ENCODE measurements at regions not wholly inside any gene's neighbourhood (a gene's known extent, or its start where the extent isn't known, plus 50 kb on each side); places are given as distances from the start of the nearest gene placed in this dataset.
"Not testable (repeated sequence)": the region's sequence is repeated elsewhere in the genome, so short reads cannot be mapped to it uniquely, and the experiment has no call there.

GRCh38 chr3:70702132-70702531 lies 389.7 kb upstream of the MDFIC2 start:
- Histone ChIP-seq H4K20me1 (ENCODE audit: insufficient read depth, low read length) (no peaks in the 10 kb centered on the region), H3F3A (ENCODE audit: insufficient read depth, low read length) (no peaks in the 10 kb centered on the region), H2AFZ (ENCODE audit: low read length) (no peak overlapping the region), H3K27ac (ENCODE audit: low read depth, low read length, poor library complexity, severe bottlenecking) (no peak overlapping the region), H3K9me2 (ENCODE audit: low read depth, low read length) (no peaks in the 10 kb centered on the region), H3K4me3 (ENCODE audit: low read depth, low read length, poor library complexity, severe bottlenecking) (no peak overlapping the region), H3K9me3 (ENCODE audit: low read length) (no peaks in the 10 kb centered on the region), H3K9ac (ENCODE audit: low read length) (no peak overlapping the region), H3K79me2 (ENCODE audit: insufficient read depth, low read length) (no peaks in the 10 kb centered on the region), H3K4me1 (ENCODE audit: insufficient read depth, low read length, severe bottlenecking) (no peaks in the 10 kb centered on the region), H3K4me2 (ENCODE audit: low read length) (no peak overlapping the region), H3K36me3 (ENCODE audit: insufficient read depth, low read length) (no peaks in the 10 kb centered on the region), H3K27me3 (ENCODE audit: insufficient read depth, low read length) (no peaks in the 10 kb centered on the region)
- TF ChIP-seq CTCF (IDR thresholded peaks at IDR 0.05; ENCODE audit: low read length) (no peak), EZH2 (IDR thresholded peaks at IDR 0.05; ENCODE audit: borderline replicate concordance, low read length) (no peak)

- Histone ChIP-seq H3K4me2 (ENCODE audit: low read length) (no peak overlapping the region), H3K9me2 (ENCODE audit: low read depth, low read length) (no peaks in the 10 kb centered on the region), H3K79me2 (ENCODE audit: insufficient read depth, low read length) (no peaks in the 10 kb centered on the region), H2AFZ (ENCODE audit: low read length) (no peak overlapping the region), H4K20me1 (ENCODE audit: insufficient read depth, low read length) (no peaks in the 10 kb centered on the region), H3K27ac (ENCODE audit: low read depth, low read length, poor library complexity, severe bottlenecking) (no peak overlapping the region), H3K9ac (ENCODE audit: low read length) (no peak overlapping the region), H3K4me1 (ENCODE audit: insufficient read depth, low read length, severe bottlenecking) (no peaks in the 10 kb centered on the region), H3K4me3 (ENCODE audit: low read depth, low read length, poor library complexity, severe bottlenecking) (no peak overlapping the region), H3F3A (ENCODE audit: insufficient read depth, low read length) (no peaks in the 10 kb centered on the region), H3K27me3 (ENCODE audit: insufficient read depth, low read length) (no peaks in the 10 kb centered on the region), H3K9me3 (ENCODE audit: low read length) (no peaks in the 10 kb centered on the region), H3K36me3 (ENCODE audit: insufficient read depth, low read length) (no peaks in the 10 kb centered on the region)
- no peak for TF ChIP-seq CTCF (IDR thresholded peaks at IDR 0.05; ENCODE audit: low read length)
- TF ChIP-seq EZH2 (IDR thresholded peaks at IDR 0.05; ENCODE audit: borderline replicate concordance, low read length), result no peak
Observed at GRCh38 chr3:70684701-70685100, 372.3 kb upstream of the MDFIC2 start.

GRCh38 chr3:70675810-70676209 lies 363.4 kb upstream of the MDFIC2 start:
- not testable (repeated sequence) for H3K36me3 ChIP-seq (ENCODE audit: insufficient read depth, low read length); H3K4me2 ChIP-seq (ENCODE audit: low read length); H3K27me3 ChIP-seq (ENCODE audit: insufficient read depth, low read length)

GRCh38 chr3:70658513-70659310 lies 346.3 kb upstream of the MDFIC2 start:
- TF ChIP-seq EZH2 (IDR thresholded peaks at IDR 0.05; ENCODE audit: borderline replicate concordance, low read length) (no peak), CTCF (IDR thresholded peaks at IDR 0.05; ENCODE audit: low read length) (no peak)
- H2AFZ ChIP-seq (ENCODE audit: low read length), result no peak overlapping the region

More at GRCh38 chr3:70675810-70676209, 363.4 kb upstream of the MDFIC2 start:
- not testable (repeated sequence) for H4K20me1 ChIP-seq (ENCODE audit: insufficient read depth, low read length); H3K9me2 ChIP-seq (ENCODE audit: low read depth, low read length); H3K9me3 ChIP-seq (ENCODE audit: low read length); H3K79me2 ChIP-seq (ENCODE audit: insufficient read depth, low read length); H3K27ac ChIP-seq (ENCODE audit: low read depth, low read length, poor library complexity, severe bottlenecking); H3K9ac ChIP-seq (ENCODE audit: low read length); H2AFZ ChIP-seq (ENCODE audit: low read length); H3F3A ChIP-seq (ENCODE audit: insufficient read depth, low read length); H3K4me1 ChIP-seq (ENCODE audit: insufficient read depth, low read length, severe bottlenecking); H3K4me3 ChIP-seq (ENCODE audit: low read depth, low read length, poor library complexity, severe bottlenecking)

More at GRCh38 chr3:70658513-70659310, 346.3 kb upstream of the MDFIC2 start:
- Histone ChIP-seq H3K4me2 (ENCODE audit: low read length) (no peak overlapping the region), H3K4me3 (ENCODE audit: low read depth, low read length, poor library complexity, severe bottlenecking) (no peak overlapping the region), H3K36me3 (ENCODE audit: insufficient read depth, low read length) (no peaks in the 10 kb centered on the region), H3F3A (ENCODE audit: insufficient read depth, low read length) (no peaks in the 10 kb centered on the region), H3K79me2 (ENCODE audit: insufficient read depth, low read length) (no peaks in the 10 kb centered on the region), H3K9me2 (ENCODE audit: low read depth, low read length) (no peaks in the 10 kb centered on the region), H3K9me3 (ENCODE audit: low read length) (no peaks in the 10 kb centered on the region), H3K4me1 (ENCODE audit: insufficient read depth, low read length, severe bottlenecking) (no peaks in the 10 kb centered on the region), H3K9ac (ENCODE audit: low read length) (no peak overlapping the region), H3K27me3 (ENCODE audit: insufficient read depth, low read length) (no peaks in the 10 kb centered on the region), H3K27ac (ENCODE audit: low read depth, low read length, poor library complexity, severe bottlenecking) (no peak overlapping the region), H4K20me1 (ENCODE audit: insufficient read depth, low read length) (no peaks in the 10 kb centered on the region)

All from OCI-LY1 (cell line).